IMR-90 (cell line): ENCODE measurements at regions not wholly inside any gene's neighbourhood (a gene's known extent, or its start where the extent isn't known, plus 50 kb on each side); places are given as distances from the start of the nearest gene placed in this dataset.

ENCODE experiments used
- BHLHE40 ChIP-seq: fragments of 150-350 bp; IDR thresholded peaks from 2 replicates; pipeline ENCODE4 v1.6.1; 2016; ENCODE audit warnings: mild to moderate bottlenecking, low read depth, low read length
- CEBPB ChIP-seq: IDR thresholded peaks from 2 replicates; pipeline ENCODE4 v1.6.1; 2012; ENCODE audit warnings: low read depth, low read length, improper control_type of control experiment
- FOS ChIP-seq: fragments of 150-350 bp; IDR thresholded peaks from 2 replicates; pipeline ENCODE4 v1.6.1; 2016; ENCODE audit warnings: low read depth, low read length
- MAFK ChIP-seq: IDR thresholded peaks from 2 replicates; pipeline ENCODE4 v1.6.1; 2012; ENCODE audit warnings: low read depth, low read length, improper control_type of control experiment
- MAZ ChIP-seq: IDR thresholded peaks from 2 replicates; pipeline ENCODE4 v1.6.1; 2012; ENCODE audit warnings: low read depth, mild to moderate bottlenecking, low read length, improper control_type of control experiment, moderate library complexity, borderline replicate concordance
- MXI1 ChIP-seq: IDR thresholded peaks from 2 replicates; pipeline ENCODE4 v1.6.1; 2012; ENCODE audit warnings: low read depth, mild to moderate bottlenecking, low read length, moderate library complexity, borderline replicate concordance
- POLR2A ChIP-seq: IDR thresholded peaks from 2 replicates; pipeline ENCODE4 v1.6.1; 2012; ENCODE audit warnings: mild to moderate bottlenecking, low read depth, low read length
- RAD21 ChIP-seq: IDR thresholded peaks from 2 replicates; pipeline ENCODE4 v1.6.1; 2012; ENCODE audit warnings: low read length, improper control_type of control experiment
- RCOR1 ChIP-seq: IDR thresholded peaks from 2 replicates; pipeline ENCODE4 v1.6.1; 2012; ENCODE audit warnings: mild to moderate bottlenecking, low read length, improper control_type of control experiment; ENCODE audit not compliant: insufficient replicate concordance
- RFX5 ChIP-seq: IDR thresholded peaks from 2 replicates; pipeline ENCODE4 v1.8.0; 2012; ENCODE audit warnings: low read depth, mild to moderate bottlenecking, low read length, moderate library complexity
- SMC3 ChIP-seq: fragments of 150-350 bp; IDR thresholded peaks from 2 replicates; pipeline ENCODE4 v1.6.1; 2016; ENCODE audit warnings: low read depth, mild to moderate bottlenecking, antibody characterized with exemption, low read length, moderate library complexity
- TF ChIP-seq, protein P1 (sequence below): conservative IDR thresholded peaks from 2 replicates; pipeline ENCODE4 v1.5.1; 2012; ENCODE audit warnings: mild to moderate bottlenecking, low read depth, low read length, improper control_type of control experiment
- TF ChIP-seq, protein P2 (sequence below): fragments of 150-350 bp; IDR thresholded peaks from 2 replicates; pipeline ENCODE4 v1.6.1; 2017; ENCODE audit warnings: mild to moderate bottlenecking, antibody characterized with exemption, low read length, low read depth
- TF ChIP-seq, protein P3 (sequence below): fragments of 150-350 bp; IDR thresholded peaks from 2 replicates; pipeline ENCODE4 v1.6.1; 2016; ENCODE audit warnings: low read depth, mild to moderate bottlenecking, low read length, moderate library complexity, borderline replicate concordance

DNA sequence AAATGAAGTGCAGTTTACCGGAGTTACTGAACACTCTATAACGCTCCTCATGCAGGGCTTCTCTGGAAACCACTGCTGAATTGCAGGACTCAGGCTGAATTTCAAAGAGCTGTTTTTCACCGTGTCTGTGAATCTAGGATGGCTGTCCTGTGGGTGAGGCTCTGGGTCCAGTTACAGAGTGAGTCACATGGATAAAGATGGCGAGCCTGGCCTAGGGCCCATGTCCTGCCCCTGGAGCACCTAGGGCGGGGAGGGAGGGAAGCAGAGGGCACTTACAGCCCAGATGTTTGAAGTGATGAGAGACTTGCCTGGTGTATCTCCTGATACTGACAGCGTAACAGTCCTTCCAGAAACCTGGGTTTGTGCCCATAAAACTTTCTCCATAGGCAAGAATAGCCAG, 583.0 kb downstream of the IRS1 start:
- TF ChIP-seq, protein P1, sequence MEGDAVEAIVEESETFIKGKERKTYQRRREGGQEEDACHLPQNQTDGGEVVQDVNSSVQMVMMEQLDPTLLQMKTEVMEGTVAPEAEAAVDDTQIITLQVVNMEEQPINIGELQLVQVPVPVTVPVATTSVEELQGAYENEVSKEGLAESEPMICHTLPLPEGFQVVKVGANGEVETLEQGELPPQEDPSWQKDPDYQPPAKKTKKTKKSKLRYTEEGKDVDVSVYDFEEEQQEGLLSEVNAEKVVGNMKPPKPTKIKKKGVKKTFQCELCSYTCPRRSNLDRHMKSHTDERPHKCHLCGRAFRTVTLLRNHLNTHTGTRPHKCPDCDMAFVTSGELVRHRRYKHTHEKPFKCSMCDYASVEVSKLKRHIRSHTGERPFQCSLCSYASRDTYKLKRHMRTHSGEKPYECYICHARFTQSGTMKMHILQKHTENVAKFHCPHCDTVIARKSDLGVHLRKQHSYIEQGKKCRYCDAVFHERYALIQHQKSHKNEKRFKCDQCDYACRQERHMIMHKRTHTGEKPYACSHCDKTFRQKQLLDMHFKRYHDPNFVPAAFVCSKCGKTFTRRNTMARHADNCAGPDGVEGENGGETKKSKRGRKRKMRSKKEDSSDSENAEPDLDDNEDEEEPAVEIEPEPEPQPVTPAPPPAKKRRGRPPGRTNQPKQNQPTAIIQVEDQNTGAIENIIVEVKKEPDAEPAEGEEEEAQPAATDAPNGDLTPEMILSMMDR, result no peak
- TF ChIP-seq BHLHE40, result no peak
- no peak for TF ChIP-seq MAFK
- TF ChIP-seq RAD21, result no peak
- TF ChIP-seq POLR2A, result no peak
- TF ChIP-seq SMC3, result no peak
- no peak for TF ChIP-seq RCOR1
- no peak for TF ChIP-seq MAZ
- no peak for TF ChIP-seq FOS
- TF ChIP-seq RFX5, result no peak
- no peak for TF ChIP-seq MXI1
- TF ChIP-seq, protein P2, sequence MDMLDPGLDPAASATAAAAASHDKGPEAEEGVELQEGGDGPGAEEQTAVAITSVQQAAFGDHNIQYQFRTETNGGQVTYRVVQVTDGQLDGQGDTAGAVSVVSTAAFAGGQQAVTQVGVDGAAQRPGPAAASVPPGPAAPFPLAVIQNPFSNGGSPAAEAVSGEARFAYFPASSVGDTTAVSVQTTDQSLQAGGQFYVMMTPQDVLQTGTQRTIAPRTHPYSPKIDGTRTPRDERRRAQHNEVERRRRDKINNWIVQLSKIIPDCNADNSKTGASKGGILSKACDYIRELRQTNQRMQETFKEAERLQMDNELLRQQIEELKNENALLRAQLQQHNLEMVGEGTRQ, result no peak
- TF ChIP-seq, protein P3, sequence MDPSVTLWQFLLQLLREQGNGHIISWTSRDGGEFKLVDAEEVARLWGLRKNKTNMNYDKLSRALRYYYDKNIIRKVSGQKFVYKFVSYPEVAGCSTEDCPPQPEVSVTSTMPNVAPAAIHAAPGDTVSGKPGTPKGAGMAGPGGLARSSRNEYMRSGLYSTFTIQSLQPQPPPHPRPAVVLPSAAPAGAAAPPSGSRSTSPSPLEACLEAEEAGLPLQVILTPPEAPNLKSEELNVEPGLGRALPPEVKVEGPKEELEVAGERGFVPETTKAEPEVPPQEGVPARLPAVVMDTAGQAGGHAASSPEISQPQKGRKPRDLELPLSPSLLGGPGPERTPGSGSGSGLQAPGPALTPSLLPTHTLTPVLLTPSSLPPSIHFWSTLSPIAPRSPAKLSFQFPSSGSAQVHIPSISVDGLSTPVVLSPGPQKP, result no peak
- TF ChIP-seq CEBPB, result no peak
